Ecto neural progenitor cell (in vitro differentiated cells): ENCODE measurements at regions not wholly inside any gene's neighbourhood (a gene's known extent, or its start where the extent isn't known, plus 50 kb on each side); places are given as distances from the start of the nearest gene placed in this dataset.

Experiments
- DNase-seq: peaks from one replicate; pipeline ENCODE4 v3.0.0-alpha.2; 2018; ENCODE audit warnings: low spot score

- DNase-seq = no peak
Observed at GRCh38 chr11:45473341-45473895, 187.3 kb upstream of the SYT13 start.

DNA sequence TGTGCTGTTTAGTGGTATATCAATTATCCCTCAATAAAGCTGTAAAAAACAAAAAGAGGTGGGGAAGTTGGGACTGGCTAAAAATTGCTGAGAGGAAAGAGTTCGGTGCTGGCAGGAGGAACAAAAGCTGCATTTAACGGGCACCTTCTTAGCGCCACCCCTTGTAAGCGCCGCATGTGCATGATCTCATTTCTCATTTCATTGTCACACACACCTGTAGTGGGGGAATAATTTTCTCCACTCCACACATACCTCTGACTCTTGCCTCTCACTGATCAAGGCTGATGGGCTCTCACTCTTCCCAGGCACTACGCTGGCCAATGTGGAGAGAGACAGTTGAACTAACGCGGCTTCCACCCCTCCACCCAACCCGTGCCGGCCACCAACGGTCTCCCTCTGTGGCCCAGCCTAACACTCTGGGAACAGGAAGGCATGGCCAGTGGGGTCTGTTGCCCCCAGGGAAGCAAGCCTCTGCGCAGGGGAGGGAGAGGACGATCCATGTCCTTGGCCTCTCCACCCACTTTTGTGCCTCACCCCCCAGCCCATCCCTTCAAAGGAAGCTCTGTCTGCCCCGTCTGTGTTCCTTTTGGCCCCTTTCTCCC, 186.7 kb upstream of the SYT13 start:
- no peak for DNase-seq

DNA sequence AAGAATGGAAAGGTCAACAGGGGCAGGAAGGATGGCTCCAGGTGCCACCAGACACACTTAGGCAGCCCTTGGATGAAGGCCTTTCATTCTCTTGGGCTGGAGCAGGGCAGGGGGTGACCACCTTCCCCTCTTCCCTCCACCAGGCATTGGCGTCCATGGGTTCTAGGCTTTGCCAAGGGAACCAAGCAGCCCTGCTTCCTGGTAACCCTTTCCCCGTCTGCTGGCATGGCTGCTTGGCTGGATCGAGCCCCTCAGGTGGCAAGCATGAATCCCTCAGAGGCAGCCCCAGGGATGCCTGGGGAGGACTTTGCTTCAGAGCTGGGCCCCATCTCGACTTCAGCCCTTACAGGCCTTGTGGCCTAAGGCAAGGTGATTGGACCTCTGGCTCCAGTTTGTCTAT, 185.1 kb upstream of the SYT13 start:
- no peak for DNase-seq

DNA sequence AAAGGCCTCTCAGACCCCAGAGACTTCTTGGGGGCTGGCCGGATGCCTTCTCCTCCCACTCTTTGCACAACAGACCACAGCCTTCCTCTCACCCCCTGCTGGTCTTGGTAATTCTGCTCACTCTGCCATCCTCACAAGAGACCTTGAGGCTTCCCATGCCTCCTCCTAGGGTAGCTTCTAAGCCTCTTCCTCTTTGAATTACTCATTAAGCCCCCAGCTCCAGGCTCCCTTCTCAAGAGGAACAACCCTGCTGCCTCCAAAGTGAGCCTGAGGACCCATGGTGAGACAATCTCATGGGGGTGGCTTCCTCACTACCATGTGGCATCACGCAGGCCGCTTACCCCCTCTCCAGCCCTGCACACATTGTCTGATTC, 184.6 kb upstream of the SYT13 start:
- no peak for DNase-seq

DNA sequence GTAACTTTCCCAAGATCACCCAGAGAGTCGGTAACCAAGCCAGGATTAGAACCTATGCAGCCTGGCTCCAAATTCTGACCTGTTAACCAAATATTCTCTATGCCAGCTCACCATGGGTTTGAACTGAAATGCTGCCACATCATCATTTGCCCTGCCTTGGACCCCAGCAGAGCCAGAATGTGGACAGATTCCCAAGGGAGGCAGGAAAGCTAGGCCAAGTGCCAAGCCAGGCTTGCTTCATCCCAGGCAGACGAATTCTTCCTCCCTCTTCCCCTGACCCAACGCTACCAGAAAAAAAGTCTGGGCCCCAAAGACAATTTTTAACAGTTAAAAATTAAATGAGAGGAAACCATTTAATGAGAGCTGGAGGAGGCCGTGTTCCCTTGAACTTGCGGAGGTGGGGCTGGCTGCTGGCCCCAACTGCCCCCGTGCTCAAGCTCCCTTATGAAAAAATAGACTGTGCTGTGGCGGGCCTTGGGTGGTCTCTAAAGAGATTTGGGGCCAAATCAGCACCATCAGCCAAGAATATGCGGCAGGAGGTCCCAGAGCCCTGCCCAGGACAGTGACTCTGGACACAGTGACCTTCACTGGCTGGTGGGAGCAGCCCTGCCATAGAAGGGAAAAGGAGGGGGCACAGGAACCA, 184.1 kb upstream of the SYT13 start:
- DNase-seq = no peak

DNA sequence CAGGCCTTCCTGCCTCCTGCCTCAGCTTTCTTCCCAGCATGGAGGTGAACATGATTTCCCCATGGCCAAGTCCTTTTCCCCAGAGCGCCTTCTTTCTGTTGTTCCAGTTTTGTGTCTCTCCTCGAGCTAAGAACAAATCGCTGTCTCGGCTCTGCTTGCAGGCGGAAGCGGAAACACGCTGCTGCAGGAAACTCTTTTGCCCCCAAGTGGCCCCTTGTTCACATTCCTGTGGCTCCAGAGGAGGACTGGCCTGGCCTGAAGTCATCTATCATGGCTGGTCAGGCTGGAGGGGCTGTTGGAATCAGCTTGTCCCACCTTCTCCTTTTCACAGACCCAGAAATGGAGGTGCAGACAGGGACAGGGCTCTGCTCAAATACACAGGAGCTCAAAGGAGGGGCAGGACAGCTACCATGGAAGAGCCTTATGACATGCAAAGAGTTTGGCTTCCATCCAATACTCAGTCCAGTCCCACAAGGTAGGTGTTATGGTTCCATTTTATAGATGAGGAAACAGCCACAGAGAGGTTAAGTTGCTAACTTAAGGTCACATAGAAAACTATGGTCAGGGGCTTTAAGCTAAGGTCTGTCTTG, 182.2 kb upstream of the SYT13 start:
- DNase-seq = no peak

- no peak for DNase-seq
Observed at GRCh38 chr11:45463541-45463940, 177.4 kb upstream of the SYT13 start.

DNA sequence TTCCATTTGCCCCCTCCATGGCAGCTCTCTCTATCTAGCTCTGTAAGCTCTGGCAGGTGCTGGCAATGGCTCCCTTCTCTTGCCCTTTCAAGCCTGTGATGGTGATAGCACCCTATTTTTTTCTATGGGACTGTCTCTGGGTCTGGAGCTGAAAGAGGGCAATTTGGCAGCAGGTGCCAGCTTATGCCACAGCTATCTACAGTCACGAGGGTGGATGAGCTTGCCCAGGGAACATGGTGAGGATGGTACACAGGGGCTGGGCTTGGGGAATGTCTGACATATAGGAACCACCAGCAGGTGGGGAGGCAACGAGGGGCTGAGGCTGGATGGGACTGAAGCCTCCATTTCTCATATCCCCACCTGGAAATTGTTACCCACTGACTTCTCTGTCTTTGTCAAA, 175.4 kb upstream of the SYT13 start:
- no peak for DNase-seq

DNA sequence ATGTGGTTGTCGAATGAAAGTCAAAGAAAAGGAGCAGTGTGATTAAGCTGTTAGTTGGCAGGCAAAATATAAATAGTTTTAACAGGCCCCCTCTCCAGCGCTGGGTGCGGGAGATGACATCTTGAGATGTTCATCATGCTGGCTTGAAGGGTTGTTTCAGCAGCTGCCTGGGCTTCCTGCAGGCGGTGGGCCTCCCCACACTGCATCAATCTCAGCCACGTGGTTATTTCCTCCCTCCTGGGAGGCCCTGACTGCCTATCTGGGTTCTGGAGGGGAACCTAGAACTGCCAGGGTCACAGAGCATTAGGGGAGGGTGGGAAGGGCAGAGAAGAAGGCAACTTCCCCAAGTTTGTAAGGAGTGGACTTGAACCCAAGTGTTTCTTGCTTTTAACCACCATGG, 173.3 kb upstream of the SYT13 start:
- no peak for DNase-seq

DNA sequence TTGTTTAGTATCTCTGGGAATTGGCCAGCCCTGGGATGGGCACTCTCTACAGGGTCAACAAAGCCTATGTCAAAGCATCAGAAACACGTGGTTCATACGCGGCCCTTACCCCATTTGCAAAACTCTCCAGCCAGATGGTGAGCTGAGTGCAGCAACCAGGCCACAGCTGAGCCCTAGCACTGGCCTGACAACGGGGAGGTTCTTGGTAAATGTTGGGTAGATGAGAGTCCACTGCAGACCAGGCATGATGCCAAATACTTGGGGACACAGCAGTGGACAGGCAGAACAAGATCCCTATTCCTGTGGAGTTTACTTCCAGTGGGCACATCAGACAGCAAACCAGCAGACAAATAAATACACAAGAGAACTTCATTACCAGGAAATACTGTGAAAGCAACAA, 172.1 kb upstream of the SYT13 start:
- no peak for DNase-seq

DNA sequence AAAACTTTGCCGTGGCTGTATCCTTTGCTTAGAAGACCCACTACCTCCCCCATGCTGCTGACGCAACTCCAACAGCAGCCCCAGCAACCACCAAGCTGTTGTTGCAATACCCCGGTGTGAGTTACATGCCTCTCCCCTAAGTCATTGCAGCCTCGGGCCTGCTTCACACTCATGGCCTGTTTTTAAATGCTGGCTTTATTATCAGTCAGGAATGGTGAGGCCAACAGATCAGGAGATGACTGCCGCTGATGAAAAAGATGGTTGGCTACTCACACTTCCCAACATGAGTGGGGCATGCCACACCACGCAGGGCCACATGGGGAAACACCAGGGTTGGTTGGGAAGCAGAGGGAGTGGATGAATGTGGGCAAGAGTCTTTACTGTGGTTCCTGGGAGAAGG, 171.5 kb upstream of the SYT13 start:
- no peak for DNase-seq

DNA sequence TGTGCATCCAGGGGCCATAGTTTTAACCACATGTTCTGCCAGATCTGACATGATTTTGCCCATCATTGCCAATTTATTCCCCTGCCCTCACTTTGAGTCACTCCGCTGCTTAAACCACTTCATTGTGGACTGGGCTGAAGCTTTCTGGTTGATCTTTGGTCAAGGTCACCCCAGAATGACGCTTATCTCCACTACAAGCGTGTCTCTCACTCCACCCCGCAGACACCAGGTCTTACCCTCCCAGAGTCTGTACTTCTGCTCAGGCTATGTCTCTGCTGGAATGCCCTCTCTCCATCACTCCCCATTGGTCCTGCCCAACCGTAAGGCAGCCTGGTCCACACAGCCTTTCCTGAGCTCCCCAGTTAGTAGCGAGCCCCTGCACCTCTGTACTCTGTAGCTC, 170.5 kb upstream of the SYT13 start:
- DNase-seq = no peak

- no peak for DNase-seq
Observed at GRCh38 chr11:45455536-45455935, 169.4 kb upstream of the SYT13 start.

DNA sequence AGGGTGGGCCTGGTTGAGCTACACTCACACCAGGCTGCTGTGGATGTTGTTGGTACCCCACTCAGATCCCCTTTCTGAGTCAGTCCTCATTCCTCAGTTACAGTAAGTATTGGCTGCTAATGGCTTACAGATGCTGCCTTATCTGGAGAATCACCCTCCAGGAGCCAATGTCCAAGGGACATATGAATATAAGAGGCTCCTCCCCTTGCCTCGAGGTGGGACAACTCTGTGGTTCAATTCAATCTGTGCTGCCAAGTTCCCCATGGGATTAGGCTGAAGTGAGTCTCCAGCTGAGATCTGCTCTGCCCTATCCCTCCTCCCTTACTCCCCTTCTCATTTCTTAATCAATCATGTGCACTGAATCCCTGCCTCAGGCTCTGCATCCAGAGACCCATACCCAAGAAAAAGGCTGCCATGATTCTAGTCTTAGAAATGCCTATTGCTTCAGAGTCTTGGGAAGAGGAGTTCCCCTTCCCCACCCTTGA, 168.8 kb upstream of the SYT13 start:
- no peak for DNase-seq

- no peak for DNase-seq
Observed at GRCh38 chr11:45453721-45454120, 167.6 kb upstream of the SYT13 start.

DNA sequence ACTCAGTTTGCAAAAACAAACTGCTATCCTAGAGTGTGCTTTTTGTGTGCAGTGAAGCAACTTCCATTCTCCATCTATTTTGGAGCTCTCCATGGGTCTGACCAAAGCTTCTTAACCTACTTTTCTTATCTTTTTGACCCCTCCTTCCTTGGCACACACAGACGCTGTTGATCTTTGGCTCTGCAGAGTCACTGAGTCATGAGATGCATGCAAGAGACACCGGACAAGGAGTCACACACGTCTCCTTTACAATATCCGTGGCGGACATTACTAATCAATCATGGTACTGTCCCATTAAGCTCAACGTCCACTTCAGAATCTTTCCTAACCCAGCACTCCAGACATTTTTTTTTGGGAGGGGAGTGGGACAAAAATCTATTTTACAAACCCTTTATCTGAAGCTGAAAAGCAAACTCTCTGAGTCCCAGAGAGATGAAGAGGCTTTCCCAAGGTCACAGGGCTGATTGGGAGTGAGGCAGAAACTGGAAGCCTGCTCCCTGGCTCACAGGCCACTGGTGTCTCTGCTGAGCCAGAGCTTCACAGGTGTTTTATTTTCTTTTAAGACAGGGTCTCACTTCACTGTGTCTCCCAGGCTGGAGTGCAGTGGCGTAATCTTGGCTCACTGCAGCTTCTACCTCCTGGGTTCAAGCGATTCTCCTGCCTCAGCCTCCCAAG, 165.8 kb upstream of the SYT13 start:
- no peak for DNase-seq

GRCh38 chr11:45450189-45450588, 164.0 kb upstream of the SYT13 start:
- no peak for DNase-seq

GRCh38 chr11:45449036-45449601, 163.0 kb upstream of the SYT13 start:
- no peak for DNase-seq

DNA sequence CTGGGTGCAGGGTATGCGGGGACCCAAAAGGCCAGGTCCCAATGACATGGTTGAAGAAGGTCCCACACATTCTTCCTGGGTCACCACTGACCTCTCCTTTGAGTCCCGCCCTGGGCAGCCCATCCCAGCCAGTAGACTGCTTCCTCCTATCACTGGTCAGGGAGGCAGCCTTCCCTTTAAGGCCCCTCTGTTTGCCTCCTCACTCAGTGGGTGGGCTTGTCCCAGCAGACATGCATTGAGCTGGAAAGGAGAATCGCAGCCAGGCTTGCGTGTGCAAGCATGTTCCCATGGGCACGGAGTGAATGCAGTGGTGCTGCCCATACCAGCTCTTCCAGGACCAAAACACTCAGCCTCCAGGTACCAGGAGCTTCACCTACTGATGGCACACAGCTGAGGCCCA, 162.4 kb upstream of the SYT13 start:
- no peak for DNase-seq

- no peak for DNase-seq
Observed at GRCh38 chr11:45446998-45447397, 160.9 kb upstream of the SYT13 start.

- DNase-seq = no peak
Observed at GRCh38 chr11:45446434-45446833, 160.3 kb upstream of the SYT13 start.

GRCh38 chr11:45444796-45445195, 158.7 kb upstream of the SYT13 start:
- DNase-seq = no peak

DNA sequence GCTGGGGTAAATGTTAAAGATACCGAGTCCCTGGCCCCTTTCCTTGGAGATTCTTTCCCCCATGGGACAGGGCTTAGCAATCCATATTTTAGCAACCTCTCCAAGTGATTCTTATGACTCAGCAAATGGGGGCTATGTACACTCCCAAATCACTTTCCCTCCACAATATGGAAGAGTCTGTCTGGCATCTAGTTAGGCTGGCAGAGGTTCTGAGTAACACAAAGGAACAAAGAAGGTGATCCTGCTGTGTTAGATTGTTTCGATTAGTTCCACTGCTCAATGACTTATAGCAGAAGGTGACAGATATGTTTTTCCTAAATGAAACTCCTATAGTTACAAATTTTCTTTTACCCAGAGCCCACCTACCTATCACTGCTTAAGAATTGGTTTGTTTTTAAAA, 154.0 kb upstream of the SYT13 start:
- no peak for DNase-seq
